Mesenchymal stem cell (in vitro differentiated cells and primary cell): ENCODE measurements at regions not wholly inside any gene's neighbourhood (a gene's known extent, or its start where the extent isn't known, plus 50 kb on each side); places are given as distances from the start of the nearest gene placed in this dataset.

Experiments
- DNase-seq: peaks from one replicate; pipeline ENCODE4 v3.0.0-alpha.2; 2013
- H2AFZ ChIP-seq: one replicate; pipeline ENCODE4 v1.6.1; 2013; ENCODE audit warnings: low read depth, mild to moderate bottlenecking, control low read depth, inconsistent platforms, low read length, moderate library complexity
- H2AK5ac ChIP-seq: 2 replicates; pipeline ENCODE4 v1.6.1; 2013; ENCODE audit warnings: low read length, moderate library complexity, mild to moderate bottlenecking, inconsistent platforms; ENCODE audit not compliant: severe bottlenecking
- H2BK120ac ChIP-seq: one replicate; pipeline ENCODE4 v1.6.1; 2013; ENCODE audit warnings: low read depth, mild to moderate bottlenecking, inconsistent platforms, low read length, moderate library complexity
- H2BK12ac ChIP-seq, 2 experiments: one replicate each; pipeline ENCODE4 v1.6.1; 2013; ENCODE audit warnings: inconsistent platforms in 2 of 2, low read length in 2 of 2, mild to moderate bottlenecking in 2 of 2, moderate library complexity in 2 of 2, control low read depth in 1 of 2
- H2BK15ac ChIP-seq: one replicate; pipeline ENCODE4 v1.6.1; 2013; ENCODE audit warnings: mild to moderate bottlenecking, low read depth, inconsistent platforms; ENCODE audit not compliant: poor library complexity, severe bottlenecking
- H2BK5ac ChIP-seq: 2 replicates; pipeline ENCODE4 v1.6.1; 2013; ENCODE audit warnings: low read depth, mild to moderate bottlenecking, low read length, control low read depth, inconsistent platforms; ENCODE audit not compliant: poor library complexity, severe bottlenecking
- H3K14ac ChIP-seq, 2 experiments: one replicate each; pipeline ENCODE4 v1.6.1; 2013; ENCODE audit warnings: inconsistent platforms in 2 of 2, low read length in 2 of 2, control low read depth in 1 of 2, mild to moderate bottlenecking in 1 of 2, moderate library complexity in 1 of 2
- H3K18ac ChIP-seq, 2 experiments: one replicate each; pipeline ENCODE4 v1.6.1; 2013; ENCODE audit warnings: inconsistent platforms in 2 of 2, low read length in 2 of 2, control low read depth in 1 of 2, low read depth in 1 of 2, mild to moderate bottlenecking in 1 of 2
- H3K23ac ChIP-seq, 2 experiments: one replicate each; pipeline ENCODE4 v1.6.1; 2013; ENCODE audit warnings: inconsistent platforms in 2 of 2, low read length in 2 of 2, mild to moderate bottlenecking in 2 of 2, moderate library complexity in 2 of 2, control low read depth in 1 of 2
- H3K27ac ChIP-seq: 2 replicates; pipeline ENCODE4 v1.5.1; 2013; ENCODE audit warnings: mild to moderate bottlenecking, moderate library complexity, low read length, control low read depth, inconsistent platforms; ENCODE audit not compliant: poor library complexity, severe bottlenecking
- H3K27me3 ChIP-seq, 2 experiments: 2 replicates each; pipeline versions ENCODE4 v1.6.1 to v1.7.0; 2013; ENCODE audit warnings: low read length in 2 of 2, mild to moderate bottlenecking in 2 of 2, moderate library complexity in 2 of 2, control low read depth in 1 of 2, inconsistent platforms in 1 of 2; ENCODE audit not compliant: control insufficient read depth in 1 of 2, insufficient read depth in 1 of 2
- H3K36me3 ChIP-seq, 2 experiments: 2 replicates each; pipeline versions ENCODE4 v1.6.1 to v1.7.0; 2013; ENCODE audit warnings: low read length in 2 of 2, control low read depth in 1 of 2, inconsistent platforms in 1 of 2, low read depth in 1 of 2, mild to moderate bottlenecking in 1 of 2; ENCODE audit not compliant: insufficient read depth in 2 of 2, control insufficient read depth in 1 of 2
- H3K4ac ChIP-seq, 2 experiments: one replicate each; pipeline ENCODE4 v1.6.1; 2013; ENCODE audit warnings: inconsistent platforms in 2 of 2, low read length in 2 of 2, mild to moderate bottlenecking in 2 of 2, moderate library complexity in 2 of 2, control low read depth in 1 of 2, low read depth in 1 of 2
- H3K4me1 ChIP-seq: 2 replicates; pipeline ENCODE4 v1.6.1; 2013; ENCODE audit warnings: low read depth, low read length, control low read depth; ENCODE audit not compliant: control insufficient read depth, insufficient read depth
- H3K4me2 ChIP-seq: 2 replicates; pipeline ENCODE4 v1.6.1; 2013; ENCODE audit warnings: low read length, mild to moderate bottlenecking, inconsistent platforms; ENCODE audit not compliant: poor library complexity, severe bottlenecking
- H3K4me3 ChIP-seq, 2 experiments: 2 replicates each; pipeline versions ENCODE4 v1.5.1 to v1.7.0; 2013; ENCODE audit warnings: low read length in 2 of 2, mild to moderate bottlenecking in 2 of 2, control low read depth in 1 of 2, low read depth in 1 of 2; ENCODE audit not compliant: insufficient read depth in 1 of 2
- H3K79me1 ChIP-seq: replicated peaks from 2 replicates; pipeline ENCODE4 v1.6.1; 2013; ENCODE audit warnings: mild to moderate bottlenecking, control low read depth, low read length, inconsistent platforms; ENCODE audit not compliant: poor library complexity, severe bottlenecking
- H3K9ac ChIP-seq: 2 replicates; pipeline ENCODE4 v1.7.0; 2013; ENCODE audit warnings: mild to moderate bottlenecking, low read length, moderate library complexity
- H3K9me3 ChIP-seq: 2 replicates; pipeline ENCODE4 v1.7.0; 2013; ENCODE audit warnings: mild to moderate bottlenecking, low read length; ENCODE audit not compliant: control insufficient read depth
- H4K8ac ChIP-seq: one replicate; pipeline ENCODE4 v1.6.1; 2013; ENCODE audit warnings: inconsistent platforms, mild to moderate bottlenecking, low read length, moderate library complexity
- H4K91ac ChIP-seq: one replicate; pipeline ENCODE4 v1.6.1; 2013; ENCODE audit warnings: mild to moderate bottlenecking, low read length, inconsistent platforms
- WGBS: methylation state at CpG from one replicate; pipeline ENCODE4 v1.1.7; 2013; ENCODE audit warnings: mixed read lengths; 5-methylcytosine and 5-hydroxymethylcytosine counted together

- Histone ChIP-seq H3K79me1 (no peaks in the 10 kb centered on the region), H3K14ac (no peak overlapping the region), H3K9me3 (no peaks in the 10 kb centered on the region), H2BK15ac (no peak overlapping the region), H3K23ac (no peak overlapping the region), H3K36me3 (no peaks in the 10 kb centered on the region), H3K4ac (no peak overlapping the region), H3K18ac (peak overlapping the region in 1 of 2 experiments; percentile 72), H3K4me2 (no peak overlapping the region), H2BK12ac (no peak overlapping the region), H2AK5ac (peak overlapping the region; percentile 17), H4K8ac (peak overlapping the region; percentile 19), H2AFZ (no peak overlapping the region), H3K27ac (no peak overlapping the region), H3K27me3 (no peaks in the 10 kb centered on the region), H3K9ac (no peak overlapping the region), H2BK120ac (no peak overlapping the region), H2BK5ac (no peak overlapping the region), H3K4me3 (no peak overlapping the region), H4K91ac (no peak overlapping the region), H3K4me1 (no peaks in the 10 kb centered on the region)
- no peak for DNase-seq
- 97% methylated on average over 2 of the region's 3 CpGs for WGBS
Observed at GRCh38 chr2:41920181-41920580, 127.6 kb upstream of the PKDCC start.

- no peak overlapping the region for H2BK5ac ChIP-seq
- H2AK5ac ChIP-seq = no peak overlapping the region
- no peaks in the 10 kb centered on the region for H3K4me1 ChIP-seq
- no peak overlapping the region for H3K4me3 ChIP-seq
- H3K4me2 ChIP-seq = no peak overlapping the region
- H3K18ac ChIP-seq = no peak overlapping the region
- H3K79me1 ChIP-seq = no peaks in the 10 kb centered on the region
- H4K8ac ChIP-seq = no peak overlapping the region
- H3K9me3 ChIP-seq = no peaks in the 10 kb centered on the region
- no peak overlapping the region for H3K23ac ChIP-seq
- no peak overlapping the region for H3K4ac ChIP-seq
- no peak overlapping the region for H3K27ac ChIP-seq
- H2BK12ac ChIP-seq = no peak overlapping the region
- H3K36me3 ChIP-seq = no peaks in the 10 kb centered on the region
- H4K91ac ChIP-seq = no peak overlapping the region
- WGBS = 52% methylated on average over 2 of the region's 2 CpGs
- H3K9ac ChIP-seq = no peak overlapping the region
- H2AFZ ChIP-seq = no peak overlapping the region
- H2BK15ac ChIP-seq = no peak overlapping the region
- no peak overlapping the region for H2BK120ac ChIP-seq
- no peak overlapping the region for H3K14ac ChIP-seq
- no peaks in the 10 kb centered on the region for H3K27me3 ChIP-seq
- no peak for DNase-seq
Observed at GRCh38 chr2:41920812-41921211, 127.0 kb upstream of the PKDCC start.

GRCh38 chr2:41922177-41922576 is 125.6 kb upstream of the PKDCC start:
- Histone ChIP-seq H3K14ac (no peak overlapping the region), H2AK5ac (no peak overlapping the region), H3K4me2 (no peak overlapping the region), H3K4me3 (no peak overlapping the region), H3K18ac (no peak overlapping the region), H3K9ac (no peak overlapping the region), H3K36me3 (no peaks in the 10 kb centered on the region), H2BK5ac (no peak overlapping the region), H4K91ac (no peak overlapping the region), H2BK120ac (peak overlapping the region; percentile 6), H2AFZ (no peak overlapping the region), H3K79me1 (no peaks in the 10 kb centered on the region), H3K23ac (no peak overlapping the region), H3K27me3 (no peaks in the 10 kb centered on the region), H3K9me3 (no peaks in the 10 kb centered on the region), H3K27ac (no peak overlapping the region), H2BK15ac (no peak overlapping the region), H4K8ac (no peak overlapping the region), H3K4ac (peak overlapping the region in 1 of 2 experiments; percentile 36), H3K4me1 (peaks cover 9% of the 10 kb centered on the region), H2BK12ac (peak overlapping the region in 1 of 2 experiments; percentile 31)
- 82% methylated on average over 5 of the region's 5 CpGs for WGBS
- DNase-seq = peak; percentile 49

DNA sequence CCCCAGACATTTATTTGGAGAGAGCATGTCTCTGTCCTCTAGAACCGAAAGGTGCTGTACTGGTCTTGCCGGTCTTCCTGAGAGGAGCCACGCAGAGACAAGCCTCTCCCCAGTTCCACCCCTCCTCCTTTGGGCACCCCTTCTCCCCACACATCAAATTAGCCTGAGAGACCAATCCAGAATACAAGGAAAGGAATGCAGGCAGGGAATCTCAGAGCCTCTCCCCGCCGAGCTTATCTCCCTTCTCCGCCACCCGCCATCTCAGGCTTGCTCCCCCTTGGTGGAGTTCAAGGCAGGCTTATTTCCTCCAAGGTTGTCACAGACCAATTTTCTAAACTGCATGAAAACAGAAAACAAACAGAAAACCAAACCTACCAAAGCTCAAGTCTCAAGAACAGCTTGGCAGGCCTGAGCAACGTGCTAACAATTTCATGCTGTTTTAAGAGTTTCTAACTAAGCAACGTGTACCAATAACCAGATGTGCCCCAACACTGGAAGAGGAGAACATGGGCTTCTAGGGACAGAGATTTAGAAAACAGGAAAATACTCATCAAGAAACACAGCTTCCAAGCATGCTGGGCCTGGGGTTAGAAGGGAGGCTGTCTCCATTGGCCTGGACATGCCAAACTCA is 124.5 kb upstream of the PKDCC start:
- no peak overlapping the region for H4K8ac ChIP-seq
- peak overlapping the region; percentile 1 to 14 for H2BK12ac ChIP-seq
- H2BK15ac ChIP-seq = no peak overlapping the region
- DNase-seq = no peak
- no peak overlapping the region for H3K14ac ChIP-seq
- peak overlapping the region; percentile 42 for H2BK120ac ChIP-seq
- no peak overlapping the region for H2BK5ac ChIP-seq
- H3K4ac ChIP-seq = no peak overlapping the region
- no peak overlapping the region for H4K91ac ChIP-seq
- no peaks in the 10 kb centered on the region for H3K27me3 ChIP-seq
- no peak overlapping the region for H3K4me3 ChIP-seq
- 75% methylated on average over 9 of the region's 9 CpGs for WGBS
- H3K9ac ChIP-seq = no peak overlapping the region
- no peak overlapping the region for H3K27ac ChIP-seq
- H3K36me3 ChIP-seq = no peaks in the 10 kb centered on the region
- no peak overlapping the region for H3K23ac ChIP-seq
- H3K9me3 ChIP-seq = no peaks in the 10 kb centered on the region
- H3K4me2 ChIP-seq = no peak overlapping the region
- H3K4me1 ChIP-seq = peaks cover 16% of the 10 kb centered on the region
- H2AFZ ChIP-seq = no peak overlapping the region
- H3K79me1 ChIP-seq = no peaks in the 10 kb centered on the region
- no peak overlapping the region for H2AK5ac ChIP-seq
- peak overlapping the region; percentile 72 for H3K18ac ChIP-seq
